ENCODE measurements at regions not wholly inside any gene's neighbourhood (a gene's known extent, or its start where the extent isn't known, plus 50 kb on each side); places are given as distances from the start of the nearest gene placed in this dataset.

- peaks cover 3 to 6% of the 10 kb centered on the region in 2 experiments for H3K4me1 Mint-ChIP-seq
- Histone ChIP-seq H3K9me3 (ENCODE audit: control insufficient read depth, low read depth, low read length) (no peaks in the 10 kb centered on the region), H4K5ac (ENCODE audit: insufficient read length, low read depth, low read length) (no peak overlapping the region), H2BK15ac (ENCODE audit: low read depth, low read length) (no peak overlapping the region), H3K27ac (ENCODE audit: insufficient read length, low read depth, low read length) (no peak overlapping the region), H3K27me3 (ENCODE audit: insufficient read depth, low read length) (no peaks in the 10 kb centered on the region), H4K20me1 (ENCODE audit: control insufficient read depth, insufficient read depth, insufficient read length) (no peaks in the 10 kb centered on the region), H3K4ac (ENCODE audit: low read depth, low read length) (no peak overlapping the region), H2BK20ac (ENCODE audit: low read depth, low read length, poor library complexity, severe bottlenecking) (no peak overlapping the region), H3K23ac (ENCODE audit: insufficient read length, low read depth, low read length) (no peak overlapping the region), H3K18ac (ENCODE audit: insufficient read length, low read depth, low read length) (no peak overlapping the region), H3K79me1 (ENCODE audit: insufficient read depth, low read depth, low read length, poor library complexity, severe bottlenecking) (no peaks in the 10 kb centered on the region), H4K91ac (ENCODE audit: insufficient read length, low read depth, low read length) (no peak overlapping the region), H4K8ac (replicated peaks; ENCODE audit: insufficient read length, low read depth, low read length) (no peak overlapping the region), H3T11ph (ENCODE audit: low read length) (no peak overlapping the region), H2AK5ac (ENCODE audit: insufficient read length, low read length) (no peak overlapping the region), H3K14ac (ENCODE audit: insufficient read depth, low read length) (no peak overlapping the region), H3K4me2 (ENCODE audit: insufficient read depth, insufficient read length, low read length) (no peak overlapping the region), H2BK120ac (ENCODE audit: low read depth, low read length, poor library complexity, severe bottlenecking) (no peak overlapping the region), H2BK5ac (ENCODE audit: insufficient read length, low read length) (no peak overlapping the region), H2BK12ac (ENCODE audit: insufficient read length, low read depth, low read length) (no peak overlapping the region), H3K9ac (ENCODE audit: extremely low read depth, insufficient read length, low read length) (no peak overlapping the region), H3K79me2 (ENCODE audit: insufficient read depth, low read length) (no peaks in the 10 kb centered on the region), H3K56ac (ENCODE audit: insufficient read length, low read depth, low read length) (no peak overlapping the region), H2AFZ (ENCODE audit: low read length) (no peak overlapping the region), H3K4me1 (ENCODE audit: insufficient read depth, low read length) (no peaks in the 10 kb centered on the region; the same call in 1 of the 2 replicates), H3K23me2 (ENCODE audit: insufficient read length, low read depth, low read length, poor library complexity, severe bottlenecking) (no peaks in the 10 kb centered on the region)
- no peaks in the 10 kb centered on the region for H3K27me3 Mint-ChIP-seq (ENCODE audit: low read depth)
- peaks cover 0 to 4% (median 1%) of the 10 kb centered on the region in 3 experiments; a peak in 2 of 7 replicates for H3K36me3 Mint-ChIP-seq (ENCODE audit: insufficient read depth in 1 of 3, low read depth in 3 of 3)
- WGBS (ENCODE audit: extremely low coverage, insufficient read length, low lambda C conversion rate), result no CpG with 5 or more reads among the region's 6 CpGs
- TF ChIP-seq, protein P1, sequence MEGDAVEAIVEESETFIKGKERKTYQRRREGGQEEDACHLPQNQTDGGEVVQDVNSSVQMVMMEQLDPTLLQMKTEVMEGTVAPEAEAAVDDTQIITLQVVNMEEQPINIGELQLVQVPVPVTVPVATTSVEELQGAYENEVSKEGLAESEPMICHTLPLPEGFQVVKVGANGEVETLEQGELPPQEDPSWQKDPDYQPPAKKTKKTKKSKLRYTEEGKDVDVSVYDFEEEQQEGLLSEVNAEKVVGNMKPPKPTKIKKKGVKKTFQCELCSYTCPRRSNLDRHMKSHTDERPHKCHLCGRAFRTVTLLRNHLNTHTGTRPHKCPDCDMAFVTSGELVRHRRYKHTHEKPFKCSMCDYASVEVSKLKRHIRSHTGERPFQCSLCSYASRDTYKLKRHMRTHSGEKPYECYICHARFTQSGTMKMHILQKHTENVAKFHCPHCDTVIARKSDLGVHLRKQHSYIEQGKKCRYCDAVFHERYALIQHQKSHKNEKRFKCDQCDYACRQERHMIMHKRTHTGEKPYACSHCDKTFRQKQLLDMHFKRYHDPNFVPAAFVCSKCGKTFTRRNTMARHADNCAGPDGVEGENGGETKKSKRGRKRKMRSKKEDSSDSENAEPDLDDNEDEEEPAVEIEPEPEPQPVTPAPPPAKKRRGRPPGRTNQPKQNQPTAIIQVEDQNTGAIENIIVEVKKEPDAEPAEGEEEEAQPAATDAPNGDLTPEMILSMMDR (conservative IDR thresholded peaks at IDR 0.05), result no peak
- no peak overlapping the region for H3K27ac Mint-ChIP-seq
- no peak overlapping the region for H3K4me3 Mint-ChIP-seq
- H3K9me3 Mint-ChIP-seq, result no peaks in the 10 kb centered on the region
- no peak for DNase-seq
Observed at GRCh38 chr1:183739741-183740271, 65.1 kb upstream of the RGL1 start.
